T47D (cell line): ENCODE measurements at regions not wholly inside any gene's neighbourhood (a gene's known extent, or its start where the extent isn't known, plus 50 kb on each side); places are given as distances from the start of the nearest gene placed in this dataset.

Experiments used
- DNase-seq, 2 experiments: peaks; one replicate each; pipeline versions ENCODE4 v3.0.0 to v3.0.0-alpha.2; 2011 to 2012; ENCODE audit warnings: low read depth in 1 of 2, low spot score in 1 of 2
- JUND ChIP-seq: IDR thresholded peaks from 2 replicates; pipeline ENCODE4 v1.6.1; 2012; ENCODE audit warnings: low read depth
- in situ Hi-C: cut with HindIII; loops from 2 replicates; pipeline ENCODE4 v1.10.0; 2016; ENCODE audit warnings: low sequenced_read_pairs, low pct_unique_long_range_greater_than_20kb

GRCh38 chr13:110798081-110798994 is 84.8 kb downstream of the ING1 start:
- in situ Hi-C loops, result no loop called here

GRCh38 chr13:110799246-110800236 is 86.0 kb downstream of the ING1 start:
- DNase-seq, result no peak
- no peak for TF ChIP-seq JUND
- in situ Hi-C loops, result no loop called here

More at GRCh38 chr13:110798081-110798994, 84.8 kb downstream of the ING1 start:
- DNase-seq, result no peak
- TF ChIP-seq JUND, result no peak

- DNase-seq, result peak; percentile 19 to 52
- in situ Hi-C loops, result no loop called here
Observed at GRCh38 chr13:110801044-110801443, 87.5 kb downstream of the ING1 start.

GRCh38 chr13:110802260-110802659 is 88.8 kb downstream of the ING1 start:
- TF ChIP-seq JUND, result no peak
- in situ Hi-C loops, result no loop called here
- no peak for DNase-seq

More at GRCh38 chr13:110801044-110801443, 87.5 kb downstream of the ING1 start:
- no peak for TF ChIP-seq JUND

- TF ChIP-seq JUND, result no peak
- DNase-seq, result no peak
- in situ Hi-C loops, result no loop called here
Observed at GRCh38 chr13:110806636-110807035, 93.1 kb downstream of the ING1 start.

- TF ChIP-seq JUND, result no peak
- no peak for DNase-seq
- in situ Hi-C loops, result no loop called here
Observed at GRCh38 chr13:110807546-110807945, 94.0 kb downstream of the ING1 start.

GRCh38 chr13:110808138-110808537 is 94.6 kb downstream of the ING1 start:
- TF ChIP-seq JUND, result no peak
- in situ Hi-C loops, result no loop called here
- DNase-seq, result no peak

- in situ Hi-C loops, result no loop called here
- peak in 1 of 2 experiments; percentile 79 for DNase-seq
- no peak for TF ChIP-seq JUND
Observed at GRCh38 chr13:110809871-110810486, 96.5 kb downstream of the ING1 start.

GRCh38 chr13:110811008-110811720 is 97.7 kb downstream of the ING1 start:
- DNase-seq, result no peak
- in situ Hi-C loops, result no loop called here
- no peak for TF ChIP-seq JUND

GRCh38 chr13:110811771-110812120 is 98.2 kb downstream of the ING1 start:
- in situ Hi-C loops, result no loop called here
- no peak for TF ChIP-seq JUND

GRCh38 chr13:110812121-110812868 is 98.8 kb downstream of the ING1 start:
- no peak for TF ChIP-seq JUND
- no peak for DNase-seq
- in situ Hi-C loops, result no loop called here

More at GRCh38 chr13:110811771-110812120, 98.2 kb downstream of the ING1 start:
- no peak for DNase-seq
